ENCODE measurements at regions not wholly inside any gene's neighbourhood (a gene's known extent, or its start where the extent isn't known, plus 50 kb on each side); places are given as distances from the start of the nearest gene placed in this dataset.

DNA sequence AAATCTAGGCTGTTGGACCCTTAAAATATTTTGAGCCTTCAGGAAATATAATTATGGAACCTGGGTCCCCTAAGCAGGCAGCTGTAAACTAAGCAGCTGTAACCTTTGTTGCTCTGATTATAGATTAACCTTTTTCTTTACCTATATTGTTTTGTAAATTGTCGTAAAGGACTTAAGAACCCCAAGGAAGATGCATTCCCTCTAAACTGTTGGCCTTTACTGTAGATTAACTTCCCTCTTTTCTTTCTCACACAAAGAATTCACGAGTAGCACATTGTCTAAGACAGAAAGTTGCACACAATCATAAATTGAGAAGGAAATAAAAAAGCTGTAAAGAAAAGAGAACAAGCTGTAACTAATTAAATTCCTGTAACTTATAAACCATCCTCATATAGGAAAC lies 877.3 kb downstream of the ROBO2 start:
- TF ChIP-seq, protein P1, sequence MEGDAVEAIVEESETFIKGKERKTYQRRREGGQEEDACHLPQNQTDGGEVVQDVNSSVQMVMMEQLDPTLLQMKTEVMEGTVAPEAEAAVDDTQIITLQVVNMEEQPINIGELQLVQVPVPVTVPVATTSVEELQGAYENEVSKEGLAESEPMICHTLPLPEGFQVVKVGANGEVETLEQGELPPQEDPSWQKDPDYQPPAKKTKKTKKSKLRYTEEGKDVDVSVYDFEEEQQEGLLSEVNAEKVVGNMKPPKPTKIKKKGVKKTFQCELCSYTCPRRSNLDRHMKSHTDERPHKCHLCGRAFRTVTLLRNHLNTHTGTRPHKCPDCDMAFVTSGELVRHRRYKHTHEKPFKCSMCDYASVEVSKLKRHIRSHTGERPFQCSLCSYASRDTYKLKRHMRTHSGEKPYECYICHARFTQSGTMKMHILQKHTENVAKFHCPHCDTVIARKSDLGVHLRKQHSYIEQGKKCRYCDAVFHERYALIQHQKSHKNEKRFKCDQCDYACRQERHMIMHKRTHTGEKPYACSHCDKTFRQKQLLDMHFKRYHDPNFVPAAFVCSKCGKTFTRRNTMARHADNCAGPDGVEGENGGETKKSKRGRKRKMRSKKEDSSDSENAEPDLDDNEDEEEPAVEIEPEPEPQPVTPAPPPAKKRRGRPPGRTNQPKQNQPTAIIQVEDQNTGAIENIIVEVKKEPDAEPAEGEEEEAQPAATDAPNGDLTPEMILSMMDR (IDR thresholded peaks at IDR 0.05) = no peak
- TF ChIP-seq POLR2A (IDR thresholded peaks at IDR 0.05) = no peak

Measured in esophagus squamous epithelium (tissue), 4 donors.